ENCODE measurements at regions not wholly inside any gene's neighbourhood (a gene's known extent, or its start where the extent isn't known, plus 50 kb on each side); places are given as distances from the start of the nearest gene placed in this dataset.
"Not testable (repeated sequence)": the region's sequence is repeated elsewhere in the genome, so short reads cannot be mapped to it uniquely, and the experiment has no call there.

- no peak for DNase-seq (ENCODE audit: low read depth in 3 of 3)
These were observed 1060.6 kb upstream of the ACO1 start for GRCh38 chr9:31323726-31324444.

- DNase-seq (ENCODE audit: low read depth in 3 of 3): no peak
These were observed 1058.7 kb upstream of the ACO1 start for GRCh38 chr9:31325778-31326177.

- DNase-seq (ENCODE audit: low read depth in 3 of 3): not testable (repeated sequence)
These were observed 1057.6 kb upstream of the ACO1 start for GRCh38 chr9:31326883-31327282.

GRCh38 chr9:31334837-31335528 is 1049.5 kb upstream of the ACO1 start:
- DNase-seq (ENCODE audit: low read depth in 3 of 3): no peak

GRCh38 chr9:31335529-31336234 is 1048.8 kb upstream of the ACO1 start:
- no peak for DNase-seq (ENCODE audit: low read depth in 3 of 3)

- no peak for DNase-seq (ENCODE audit: low read depth in 3 of 3)
These were observed 1048.1 kb upstream of the ACO1 start for GRCh38 chr9:31336386-31336785.

GRCh38 chr9:31336841-31337240 is 1047.6 kb upstream of the ACO1 start:
- DNase-seq (ENCODE audit: low read depth in 3 of 3): no peak

- DNase-seq (ENCODE audit: low read depth in 3 of 3): no peak
These were observed 1037.3 kb upstream of the ACO1 start for GRCh38 chr9:31347082-31347617.

GRCh38 chr9:31355159-31355882 is 1029.1 kb upstream of the ACO1 start:
- DNase-seq (ENCODE audit: low read depth in 3 of 3): no peak

- no peak for DNase-seq (ENCODE audit: low read depth in 3 of 3)
These were observed 1028.5 kb upstream of the ACO1 start for GRCh38 chr9:31355965-31356364.

GRCh38 chr9:31359071-31359470 is 1025.4 kb upstream of the ACO1 start:
- no peak for DNase-seq (ENCODE audit: low read depth in 3 of 3)

GRCh38 chr9:31364171-31364570 is 1020.3 kb upstream of the ACO1 start:
- no peak for DNase-seq (ENCODE audit: low read depth in 3 of 3)

GRCh38 chr9:31372799-31373587 is 1011.5 kb upstream of the ACO1 start:
- DNase-seq (ENCODE audit: low read depth in 3 of 3): no peak

- no peak for DNase-seq (ENCODE audit: low read depth in 3 of 3)
These were observed 1007.1 kb upstream of the ACO1 start for GRCh38 chr9:31377358-31377757.

- no peak for DNase-seq (ENCODE audit: low read depth in 3 of 3)
These were observed 995.8 kb upstream of the ACO1 start for GRCh38 chr9:31388660-31389059.

GRCh38 chr9:31389075-31389474 is 995.4 kb upstream of the ACO1 start:
- no peak for DNase-seq (ENCODE audit: low read depth in 3 of 3)

- no peak for DNase-seq (ENCODE audit: low read depth in 3 of 3)
These were observed 993.9 kb upstream of the ACO1 start for GRCh38 chr9:31390403-31391025.

- no peak for DNase-seq (ENCODE audit: low read depth in 3 of 3)
These were observed 991.2 kb upstream of the ACO1 start for GRCh38 chr9:31393240-31393639.

- no peak for DNase-seq (ENCODE audit: low read depth in 3 of 3)
These were observed 990.4 kb upstream of the ACO1 start for GRCh38 chr9:31394015-31394473.

GRCh38 chr9:31412081-31412480 is 972.4 kb upstream of the ACO1 start:
- no peak for DNase-seq (ENCODE audit: low read depth in 3 of 3)

GRCh38 chr9:31415164-31415563 is 969.3 kb upstream of the ACO1 start:
- DNase-seq (ENCODE audit: low read depth in 3 of 3): no peak

Measured in stimulated activated CD4-positive, alpha-beta T cell treated with anti-CD3 and anti-CD28 coated beads, TNF-alpha, amount 100 ng/mL, for 24 hours (primary cell).